Motor neuron (in vitro differentiated cells): ENCODE measurements at regions not wholly inside any gene's neighbourhood (a gene's known extent, or its start where the extent isn't known, plus 50 kb on each side); places are given as distances from the start of the nearest gene placed in this dataset.

Source experiments
- ATAC-seq, 8 experiments: fragments of 200-7000 bp; cut with Tn5 transposase; replicated peaks in 6 of 8; 2 replicates each; pipeline ENCODE4 v1.8.0; 2021; ENCODE audit warnings: mild to moderate bottlenecking in 8 of 8, moderate library complexity in 8 of 8
- H3K27ac ChIP-seq, 2 donors: fragments of 250-450 bp; sonication (Bioruptor Pico); 2 replicates each; pipeline ENCODE4 v1.9.0; 2021; ENCODE audit warnings: antibody characterized with exemption in 2 of 2, mild to moderate bottlenecking in 2 of 2, moderate library complexity in 1 of 2
- H3K4me1 ChIP-seq, 2 donors: fragments of 250-450 bp; sonication (Bioruptor Pico); replicated peaks in 1 of 2; 2 replicates each; pipeline ENCODE4 v1.6.1; 2021; ENCODE audit warnings: antibody characterized with exemption in 2 of 2, mild to moderate bottlenecking in 2 of 2, moderate library complexity in 1 of 2
- H3K4me3 ChIP-seq, 5 donors: fragments of 250-450 bp; sonication (Bioruptor Pico); 2 replicates each; pipeline ENCODE4 v1.9.0; 2021; ENCODE audit warnings: antibody characterized with exemption in 5 of 5, mild to moderate bottlenecking in 5 of 5, moderate library complexity in 4 of 5
- WGBS, 10 experiments: fragments of 450-650 bp; shearing (Covaris generic); methylation state at CpG; one replicate each; pipeline ENCODE4 v1.0.0; 2022; 5-methylcytosine and 5-hydroxymethylcytosine counted together
- in situ Hi-C, 9 experiments: fragments of 400-800 bp; cut with MboI; loops; one replicate each; pipeline ENCODE4 v1.15.0; 2021; ENCODE audit warnings: low sequenced_read_pairs in 9 of 9, low pct_unique_long_range_greater_than_20kb in 2 of 9; ENCODE audit not compliant: unreplicated experiment in 9 of 9

DNA sequence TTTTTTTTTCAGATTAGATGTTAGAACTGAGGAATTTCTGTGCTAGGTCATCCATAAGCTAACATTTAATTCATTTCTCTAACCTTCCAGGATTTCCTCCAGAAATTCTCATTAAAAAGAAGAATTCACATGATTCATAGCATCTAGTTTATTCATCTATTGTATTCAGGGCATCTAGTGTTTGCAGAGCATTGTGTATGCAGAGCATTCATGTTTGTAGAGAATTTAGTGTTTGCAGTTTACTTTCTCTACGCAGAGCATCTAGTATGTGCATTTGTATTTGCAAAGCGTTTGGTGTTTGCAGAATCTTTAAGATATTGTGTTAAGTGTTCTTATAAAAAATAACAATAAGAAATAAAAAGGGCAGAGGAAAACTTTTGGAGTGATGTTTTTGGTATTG is 491.1 kb downstream of the MTRR start:
- peak in 4 of 8 experiments; percentile 59 to 87 (median 64) for ATAC-seq
- Histone ChIP-seq H3K4me1 (no peaks in the 10 kb centered on the region), H3K4me3 (no peak overlapping the region), H3K27ac (no peak overlapping the region)
- in situ Hi-C loops: no loop called here
- 0 to 71% (median 41%) methylated on average over 1 to 2 of the region's 2 CpGs for WGBS, 10 experiments

DNA sequence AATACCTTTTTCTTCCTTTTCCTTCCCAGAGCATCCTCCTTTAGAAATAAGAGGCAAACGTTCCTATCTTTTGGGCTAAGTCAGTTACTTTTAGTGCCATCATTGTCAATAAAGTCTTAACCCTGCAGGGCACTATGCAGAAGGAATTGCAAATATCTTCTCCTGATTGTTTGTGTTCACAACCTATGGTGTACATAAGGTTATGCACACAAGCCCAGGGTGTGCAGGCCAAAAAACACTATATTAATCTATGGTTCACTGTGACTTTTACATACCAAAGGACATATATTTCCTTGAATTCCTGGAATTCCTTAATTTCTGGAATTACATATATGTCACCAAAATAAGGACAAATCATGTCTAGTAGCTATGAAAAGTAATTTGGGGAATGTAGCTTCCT is 493.5 kb downstream of the MTRR start:
- Histone ChIP-seq H3K27ac (no peak overlapping the region), H3K4me3 (no peak overlapping the region), H3K4me1 (peaks cover 0 to 5% of the 10 kb centered on the region in 2 donors)
- in situ Hi-C loops: no loop called here
- WGBS, 10 experiments: 0 to 100% (median 48%) methylated on average over 1 of the region's 1 CpG; no CpG with 5 or more reads in 2 of the 10 experiments
- peak in 1 of 8 experiments; percentile 51 for ATAC-seq

DNA sequence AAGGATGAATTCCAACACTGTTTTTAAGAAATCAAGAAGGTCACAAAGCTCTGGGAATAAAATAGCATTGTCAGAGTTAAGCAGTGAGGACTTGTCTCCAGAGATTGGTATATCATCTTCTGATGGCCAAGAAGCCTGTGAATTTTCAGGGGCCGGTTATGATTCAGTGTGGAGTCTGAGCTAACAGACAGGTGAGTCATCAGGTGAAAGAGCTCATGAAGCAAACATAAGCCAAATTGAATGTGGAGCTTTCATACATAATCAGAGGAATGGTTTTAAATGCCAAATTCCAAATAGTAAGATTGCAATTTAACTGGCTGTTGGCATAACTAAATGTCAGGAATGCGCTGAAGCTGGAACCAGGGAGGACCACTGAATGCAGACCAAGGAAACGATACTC is 494.2 kb downstream of the MTRR start:
- Histone ChIP-seq H3K4me1 (peaks cover 0 to 5% of the 10 kb centered on the region in 2 donors), H3K4me3 (no peak overlapping the region), H3K27ac (no peak overlapping the region)
- 62 to 100% (median 93%) methylated on average over 1 to 3 of the region's 3 CpGs; no CpG with 5 or more reads in 1 of the 10 experiments for WGBS, 10 experiments
- in situ Hi-C loops: no loop called here
- ATAC-seq: no peak

DNA sequence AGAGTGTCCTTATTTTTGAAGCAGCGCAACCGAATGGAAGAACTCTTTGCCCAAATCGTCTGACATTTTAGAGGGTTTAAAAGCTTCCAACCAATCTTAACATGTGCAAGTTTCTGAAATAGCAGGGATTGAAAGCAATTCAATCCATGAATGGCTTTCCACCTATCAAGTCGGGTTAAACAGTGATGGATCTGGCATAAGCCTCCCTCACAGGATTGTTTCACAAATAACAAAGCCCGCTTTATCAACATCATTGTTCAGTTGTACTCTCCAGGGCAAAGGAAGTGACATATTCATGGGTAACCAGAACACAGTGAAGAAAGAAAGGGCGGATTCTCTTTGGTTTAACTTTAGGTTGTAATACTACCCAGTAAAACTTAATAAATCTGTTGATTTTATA is 497.3 kb downstream of the MTRR start:
- Histone ChIP-seq H3K4me1 (peaks cover 0 to 5% of the 10 kb centered on the region in 2 donors), H3K27ac (no peak overlapping the region), H3K4me3 (no peak overlapping the region)
- ATAC-seq: peak in 5 of 8 experiments; percentile 47 to 70 (median 65)
- in situ Hi-C loops: no loop called here
- WGBS, 10 experiments: 7 to 79% (median 30%) methylated on average over 2 to 6 of the region's 6 CpGs; no CpG with 5 or more reads in 1 of the 10 experiments

DNA sequence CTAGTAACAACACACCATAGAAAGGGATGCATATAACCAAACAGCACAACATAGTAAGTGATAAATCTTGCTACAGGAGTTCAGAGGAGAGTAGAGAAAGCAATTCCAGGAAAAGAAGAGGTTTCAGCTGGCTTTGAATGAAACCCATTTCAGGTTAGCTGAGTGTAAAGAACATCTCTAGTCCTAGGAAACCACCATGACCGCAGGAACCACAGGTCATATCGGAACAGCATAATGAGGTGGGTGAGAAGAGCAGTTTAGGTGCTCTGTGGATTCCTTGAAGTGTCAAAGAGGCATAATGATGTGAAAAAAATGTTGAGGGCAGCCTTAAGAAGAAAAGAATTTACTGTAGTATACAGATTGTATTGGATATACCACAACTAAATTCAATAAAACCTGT is 507.5 kb downstream of the MTRR start:
- Histone ChIP-seq H3K4me1 (no peaks in the 10 kb centered on the region), H3K27ac (no peak overlapping the region), H3K4me3 (no peak overlapping the region)
- ATAC-seq: no peak
- in situ Hi-C loops: no loop called here
- WGBS, 10 experiments: 0 to 100% (median 69%) methylated on average over 1 to 2 of the region's 2 CpGs; no CpG with 5 or more reads in 1 of the 10 experiments

DNA sequence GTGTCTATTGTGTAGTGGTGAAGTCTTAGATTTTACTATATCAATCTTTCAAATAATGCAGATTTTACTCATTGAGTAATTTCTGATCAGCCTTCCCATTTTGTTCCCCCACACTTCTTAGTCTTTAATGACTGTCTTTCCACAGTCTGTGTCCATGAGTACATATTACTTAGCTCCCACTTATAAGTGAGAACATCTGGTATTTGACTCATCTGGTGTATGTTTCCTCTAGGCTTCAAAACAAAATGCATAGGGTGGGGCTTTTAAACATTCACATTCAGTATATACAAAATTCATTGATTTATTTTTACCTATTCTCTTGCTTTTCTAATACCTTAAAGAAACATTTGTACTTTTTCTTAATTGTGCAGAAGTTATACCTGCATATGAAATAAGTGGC is 513.0 kb downstream of the MTRR start:
- Histone ChIP-seq H3K4me3 (no peak overlapping the region), H3K4me1 (peaks cover 5 to 17% of the 10 kb centered on the region in 2 donors), H3K27ac (no peak overlapping the region)
- ATAC-seq: peak in 3 of 8 experiments; percentile 53 to 78 (median 76)
- in situ Hi-C loops: no loop called here

DNA sequence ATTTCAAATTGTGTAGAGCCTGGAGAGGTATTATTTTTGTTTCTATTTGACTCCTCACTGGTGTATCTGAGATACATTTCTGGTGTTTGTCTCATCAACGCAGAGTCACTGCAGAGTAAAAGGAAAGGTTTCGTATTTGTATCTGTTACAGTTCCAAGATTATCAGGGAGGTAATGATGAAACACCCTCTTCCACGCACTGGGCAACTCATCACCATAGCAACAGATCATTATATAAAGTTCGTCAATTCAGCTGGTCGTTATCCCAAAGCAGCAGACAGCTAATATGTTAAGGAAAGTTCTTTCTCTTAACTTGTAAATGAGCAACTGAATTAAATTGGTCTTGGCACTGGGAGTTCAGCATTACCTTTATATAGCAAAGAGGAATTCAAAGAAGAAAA is 513.5 kb downstream of the MTRR start:
- ATAC-seq: peak in 3 of 8 experiments; percentile 5 to 29 (median 18)
- WGBS, 10 experiments: 20 to 100% (median 60%) methylated on average over 1 to 5 of the region's 5 CpGs; no CpG with 5 or more reads in 1 of the 10 experiments
- Histone ChIP-seq H3K4me1 (peaks cover 5 to 17% of the 10 kb centered on the region in 2 donors), H3K4me3 (no peak overlapping the region), H3K27ac (no peak overlapping the region)
- in situ Hi-C loops: no loop called here

DNA sequence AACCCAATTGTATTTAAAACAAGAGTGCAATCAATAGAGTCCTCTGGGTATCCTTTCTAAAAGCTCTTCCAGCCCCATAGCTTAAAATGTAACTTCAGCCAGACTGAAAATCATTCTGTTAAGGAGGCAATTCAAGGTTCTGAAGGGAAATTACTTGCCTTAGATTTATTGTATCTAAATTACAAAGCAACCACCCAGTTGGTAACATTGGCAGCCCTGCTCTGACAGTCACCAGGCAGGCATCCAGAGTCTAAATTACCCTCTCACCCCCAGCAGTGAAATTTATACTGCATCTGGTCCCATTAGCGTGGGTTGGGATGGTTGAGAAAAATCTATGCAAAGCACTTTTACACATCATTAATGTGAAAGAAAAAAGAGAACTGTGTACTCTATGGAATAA is 514.7 kb downstream of the MTRR start:
- 0 to 80% (median 37%) methylated on average over 1 of the region's 1 CpG; no CpG with 5 or more reads in 4 of the 10 experiments for WGBS, 10 experiments
- in situ Hi-C loops: no loop called here

DNA sequence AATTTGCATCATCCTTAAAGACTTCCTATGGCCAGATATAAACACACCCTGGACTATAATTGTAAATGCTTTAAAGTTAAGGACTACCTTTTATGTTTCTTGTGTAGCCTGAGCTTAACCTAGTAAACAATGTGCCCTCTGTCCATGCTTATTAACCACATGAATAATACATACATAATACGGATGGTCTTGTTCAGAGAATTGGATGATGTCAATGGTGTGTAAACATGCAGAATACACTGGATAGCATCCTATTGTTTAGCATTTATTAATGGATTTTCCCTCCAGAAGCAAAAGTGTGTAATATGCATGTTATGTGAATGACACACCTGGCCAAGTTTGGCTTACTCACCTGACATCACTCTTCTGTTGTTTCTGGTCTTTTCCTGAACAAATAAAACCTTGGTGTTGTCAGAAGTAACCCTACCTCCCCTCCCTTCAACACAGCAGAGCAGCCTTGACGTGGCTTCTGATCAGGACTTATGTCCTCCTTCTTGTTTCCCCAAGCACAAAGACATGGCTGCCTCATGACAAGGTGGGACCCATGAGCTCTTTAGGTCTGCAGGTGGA is 517.9 kb downstream of the MTRR start:
- in situ Hi-C loops: no loop called here
- WGBS, 10 experiments: 10 to 100% (median 60%) methylated on average over 1 to 2 of the region's 2 CpGs; no CpG with 5 or more reads in 1 of the 10 experiments
- no peak overlapping the region for H3K4me3 ChIP-seq
- no peak overlapping the region for H3K27ac ChIP-seq
- ATAC-seq: peak in 4 of 8 experiments; percentile 18 to 68 (median 59)
- H3K4me1 ChIP-seq: peaks cover 5 to 17% of the 10 kb centered on the region in 2 donors

More for the DNA sequence above, 514.7 kb downstream of the MTRR start:
- Histone ChIP-seq H3K4me3 (no peak overlapping the region), H3K27ac (no peak overlapping the region), H3K4me1 (peaks cover 5 to 17% of the 10 kb centered on the region in 2 donors)
- ATAC-seq: peak in 4 of 8 experiments; percentile 6 to 62 (median 34)

DNA sequence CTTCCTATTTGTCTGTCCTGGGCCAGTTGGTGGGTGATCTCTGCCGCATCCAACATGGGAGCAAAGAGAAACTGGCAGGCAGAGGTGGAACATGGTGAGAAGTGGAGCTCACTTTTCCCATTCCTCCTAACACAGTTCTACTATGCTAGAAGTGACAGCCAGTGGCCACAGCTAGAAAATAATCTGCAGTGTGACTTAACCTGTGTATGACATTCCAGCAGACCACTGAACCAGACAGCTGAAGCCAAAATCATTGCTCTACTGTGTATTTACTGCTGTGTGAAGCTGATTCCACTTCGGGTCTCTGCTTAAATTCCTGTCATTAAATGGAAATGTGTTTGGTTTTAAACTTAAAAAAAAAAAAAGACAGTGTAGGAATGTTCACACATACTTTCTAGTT is 523.0 kb downstream of the MTRR start:
- Histone ChIP-seq H3K27ac (no peak overlapping the region), H3K4me3 (no peak overlapping the region), H3K4me1 (no peaks in the 10 kb centered on the region)
- no peak for ATAC-seq
- 0 to 71% (median 20%) methylated on average over 1 to 2 of the region's 2 CpGs; no CpG with 5 or more reads in 3 of the 10 experiments for WGBS, 10 experiments
- in situ Hi-C loops: no loop called here

DNA sequence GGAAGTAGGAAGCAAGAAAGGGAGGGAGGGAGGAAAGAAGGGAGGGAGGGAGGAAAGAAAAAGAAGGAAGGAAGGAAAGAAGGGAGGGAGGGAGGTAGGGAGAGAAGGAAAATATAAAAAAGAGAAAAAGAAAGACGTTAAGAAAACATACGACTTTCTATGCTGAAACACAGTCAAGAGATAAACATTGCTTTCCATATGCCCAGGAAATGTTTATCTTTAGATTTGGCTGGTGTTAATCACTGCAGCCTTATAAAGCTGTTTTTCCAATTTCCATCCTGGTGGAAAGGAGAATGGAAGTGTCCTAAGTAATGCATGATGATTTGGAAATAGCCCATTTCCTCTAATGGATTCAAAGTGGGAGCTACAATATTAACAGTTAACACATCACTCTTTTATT is 524.3 kb downstream of the MTRR start:
- Histone ChIP-seq H3K4me3 (no peak overlapping the region), H3K27ac (no peak overlapping the region), H3K4me1 (no peaks in the 10 kb centered on the region)
- ATAC-seq: no peak
- WGBS, 10 experiments: 33 to 93% (median 82%) methylated on average over 1 to 2 of the region's 2 CpGs; no CpG with 5 or more reads in 4 of the 10 experiments
- in situ Hi-C loops: no loop called here

DNA sequence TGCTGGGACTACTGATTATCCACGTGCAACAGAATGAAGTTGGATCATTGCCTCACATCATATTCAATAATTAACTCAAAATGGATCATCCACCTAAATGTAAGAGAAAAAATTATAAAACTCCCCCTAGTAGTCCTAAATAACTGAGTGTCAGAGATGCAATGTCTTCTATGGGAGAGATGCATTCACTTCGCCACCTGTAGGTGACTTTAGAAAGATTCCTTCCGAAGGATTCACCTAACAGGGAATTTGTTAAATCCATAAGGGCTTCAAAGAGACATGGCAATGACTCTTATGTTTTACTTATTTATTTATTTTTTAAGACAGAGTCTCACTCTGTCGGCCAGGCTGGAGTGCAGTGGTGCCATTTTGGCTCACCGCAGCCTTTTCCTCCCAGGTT is 526.0 kb downstream of the MTRR start:
- 0 to 100% (median 61%) methylated on average over 1 to 5 of the region's 5 CpGs; no CpG with 5 or more reads in 1 of the 10 experiments for WGBS, 10 experiments
- H3K4me1 ChIP-seq: no peaks in the 10 kb centered on the region
- no peak overlapping the region for H3K4me3 ChIP-seq
- ATAC-seq: no peak
- H3K27ac ChIP-seq: no peak overlapping the region
- in situ Hi-C loops: no loop called here

DNA sequence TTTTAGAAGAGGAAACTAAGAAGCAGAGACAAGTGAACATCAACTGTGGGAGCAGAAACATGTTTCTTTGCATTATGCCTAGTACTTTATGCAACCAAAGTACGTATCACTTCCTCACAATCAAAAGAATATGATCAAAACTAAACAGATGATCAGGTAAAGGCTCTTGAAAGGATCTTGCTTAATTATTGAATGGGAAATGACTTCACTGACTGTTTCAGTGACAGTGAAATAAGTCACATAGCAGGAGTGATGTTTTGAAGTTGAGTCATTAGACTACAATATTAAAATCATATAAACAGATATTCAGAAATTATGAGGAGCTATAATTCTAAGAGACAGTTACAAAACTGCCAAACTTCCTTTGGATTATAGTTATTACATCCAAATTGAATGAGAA is 527.3 kb downstream of the MTRR start:
- no peak overlapping the region for H3K4me3 ChIP-seq
- 40 to 100% (median 89%) methylated on average over 1 of the region's 1 CpG; no CpG with 5 or more reads in 5 of the 10 experiments for WGBS, 10 experiments
- no peak for ATAC-seq
- in situ Hi-C loops: no loop called here
- no peak overlapping the region for H3K27ac ChIP-seq
- H3K4me1 ChIP-seq: no peaks in the 10 kb centered on the region

DNA sequence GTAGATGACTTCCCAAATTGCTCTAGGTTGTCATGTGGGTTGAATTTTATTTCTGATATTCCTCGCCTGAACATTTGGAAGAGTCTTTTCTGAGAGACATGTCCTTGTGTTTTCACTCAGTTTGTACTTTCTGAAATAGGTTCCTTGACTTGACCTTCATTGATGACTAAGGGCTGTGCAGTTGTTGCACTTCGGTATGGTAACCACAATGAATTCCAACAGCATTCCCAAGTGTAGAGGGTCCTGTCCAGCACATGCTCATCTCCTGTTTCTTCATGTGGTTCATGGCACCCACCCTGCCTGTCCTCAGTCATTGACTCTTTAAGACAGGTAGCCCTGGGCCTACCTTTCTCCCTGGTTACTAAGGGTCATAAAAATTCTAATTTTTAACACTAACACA is 527.8 kb downstream of the MTRR start:
- in situ Hi-C loops: no loop called here
- Histone ChIP-seq H3K27ac (no peak overlapping the region), H3K4me3 (no peak overlapping the region), H3K4me1 (no peaks in the 10 kb centered on the region)
- 36 to 100% (median 80%) methylated on average over 1 to 2 of the region's 2 CpGs; no CpG with 5 or more reads in 1 of the 10 experiments for WGBS, 10 experiments
- ATAC-seq: no peak
